ENCODE measurements at regions not wholly inside any gene's neighbourhood (a gene's known extent, or its start where the extent isn't known, plus 50 kb on each side); places are given as distances from the start of the nearest gene placed in this dataset.

GRCh38 chr12:124218243-124218560 is 76.7 kb upstream of the RFLNA start (continued):
- TF ChIP-seq CHD7 (IDR thresholded peaks at IDR 0.05; ENCODE audit: insufficient replicate concordance, low read length) (no peak), POLR2AphosphoS5 (IDR thresholded peaks at IDR 0.05; ENCODE audit: low read depth, low read length) (no peak), RFX5 (IDR thresholded peaks at IDR 0.05; ENCODE audit: borderline replicate concordance, low read depth, low read length) (no peak), SIX5 (IDR thresholded peaks at IDR 0.05; ENCODE audit: low read depth, low read length) (no peak), CTCF (IDR thresholded peaks at IDR 0.05; ENCODE audit: control extremely low read depth in 1 of 3, insufficient read depth in 1 of 3, low read depth in 1 of 3, low read length in 3 of 3) (no peak), HDAC6 (IDR thresholded peaks at IDR 0.05; ENCODE audit: low read depth, low read length) (no peak), EP300 (IDR thresholded peaks at IDR 0.05; ENCODE audit: borderline replicate concordance in 1 of 2, low read depth in 2 of 2, low read length in 2 of 2) (no peak), CTBP2 (IDR thresholded peaks at IDR 0.05; ENCODE audit: borderline replicate concordance, insufficient read depth, insufficient read length, low read length) (no peak), SUZ12 (IDR thresholded peaks at IDR 0.05; ENCODE audit: low read length) (no peak), YY1 (IDR thresholded peaks at IDR 0.05; ENCODE audit: low read depth, low read length) (no peak)
